OCI-LY7 (cell line): ENCODE measurements at regions not wholly inside any gene's neighbourhood (a gene's known extent, or its start where the extent isn't known, plus 50 kb on each side); places are given as distances from the start of the nearest gene placed in this dataset.

Experiments used
- EZH2phosphoT487 ChIP-seq: fragments of 200-600 bp; sonication (generic); IDR thresholded peaks from 2 replicates; pipeline ENCODE4 v1.6.1; 2018; ENCODE audit warnings: low read depth, borderline replicate concordance, mild to moderate bottlenecking, mixed run types, antibody characterized with exemption, low read length, moderate library complexity, mixed read lengths
- TF ChIP-seq, protein P1 (sequence below): fragments of 200-600 bp; sonication (generic); conservative IDR thresholded peaks from 2 replicates; pipeline ENCODE4 v1.5.1; 2014; ENCODE audit warnings: mild to moderate bottlenecking, antibody characterized with exemption, low read length, moderate library complexity, mixed read lengths

DNA sequence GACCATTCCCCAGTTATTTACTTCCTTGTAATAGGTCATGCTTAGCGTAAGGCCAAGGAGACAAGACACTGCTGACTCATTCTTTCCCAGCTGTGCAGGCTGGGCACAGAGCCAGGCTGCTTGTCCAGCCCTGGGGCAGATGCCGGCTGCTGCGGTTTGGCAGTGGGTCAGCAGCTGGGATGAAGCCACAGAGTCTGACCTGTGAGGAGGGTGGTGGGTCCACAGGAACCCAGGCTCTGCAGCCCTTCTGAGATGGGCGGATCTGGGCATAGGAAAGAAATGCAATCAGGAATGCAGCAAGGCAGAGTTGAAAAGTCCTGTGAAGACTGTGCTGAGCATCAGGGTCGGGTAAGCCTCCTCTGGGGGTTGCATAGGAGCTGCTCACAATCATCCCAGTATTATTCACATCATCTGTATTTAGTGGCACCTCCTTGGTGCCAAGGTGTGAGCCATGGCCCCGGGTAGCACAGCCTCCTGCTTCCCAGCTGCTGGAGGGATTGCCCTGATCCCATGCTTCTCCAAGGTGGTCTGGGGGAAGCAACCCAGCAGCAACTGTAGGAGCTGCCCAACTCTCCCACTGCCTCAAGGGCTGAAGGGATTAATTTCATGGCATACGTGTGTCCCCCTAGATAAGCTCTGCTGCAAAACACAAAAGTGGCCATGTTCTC is 139.0 kb downstream of the DDX1 start:
- TF ChIP-seq, protein P1, sequence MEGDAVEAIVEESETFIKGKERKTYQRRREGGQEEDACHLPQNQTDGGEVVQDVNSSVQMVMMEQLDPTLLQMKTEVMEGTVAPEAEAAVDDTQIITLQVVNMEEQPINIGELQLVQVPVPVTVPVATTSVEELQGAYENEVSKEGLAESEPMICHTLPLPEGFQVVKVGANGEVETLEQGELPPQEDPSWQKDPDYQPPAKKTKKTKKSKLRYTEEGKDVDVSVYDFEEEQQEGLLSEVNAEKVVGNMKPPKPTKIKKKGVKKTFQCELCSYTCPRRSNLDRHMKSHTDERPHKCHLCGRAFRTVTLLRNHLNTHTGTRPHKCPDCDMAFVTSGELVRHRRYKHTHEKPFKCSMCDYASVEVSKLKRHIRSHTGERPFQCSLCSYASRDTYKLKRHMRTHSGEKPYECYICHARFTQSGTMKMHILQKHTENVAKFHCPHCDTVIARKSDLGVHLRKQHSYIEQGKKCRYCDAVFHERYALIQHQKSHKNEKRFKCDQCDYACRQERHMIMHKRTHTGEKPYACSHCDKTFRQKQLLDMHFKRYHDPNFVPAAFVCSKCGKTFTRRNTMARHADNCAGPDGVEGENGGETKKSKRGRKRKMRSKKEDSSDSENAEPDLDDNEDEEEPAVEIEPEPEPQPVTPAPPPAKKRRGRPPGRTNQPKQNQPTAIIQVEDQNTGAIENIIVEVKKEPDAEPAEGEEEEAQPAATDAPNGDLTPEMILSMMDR, result no peak
- TF ChIP-seq EZH2phosphoT487, result no peak
